ENCODE measurements at regions not wholly inside any gene's neighbourhood (a gene's known extent, or its start where the extent isn't known, plus 50 kb on each side); places are given as distances from the start of the nearest gene placed in this dataset.

GRCh38 chr1:224800486-224801119, 128.9 kb upstream of the DNAH14 start:
- CTCF ChIA-PET: no interaction called here
- DNase-seq: no peak
- H3K4me1 ChIP-seq: no peaks in the 10 kb centered on the region
- H3K9me3 ChIP-seq: no peaks in the 10 kb centered on the region
- no peak overlapping the region for H3K4me3 Mint-ChIP-seq (ENCODE audit: unreplicated experiment)
- no peaks in the 10 kb centered on the region for H3K4me1 Mint-ChIP-seq (ENCODE audit: low read depth, unreplicated experiment)
- H3K27me3 ChIP-seq (replicated peaks; ENCODE audit: control insufficient read depth, insufficient read depth, low read length): no peaks in the 10 kb centered on the region
- no peaks in the 10 kb centered on the region for H3K36me3 ChIP-seq (ENCODE audit: control insufficient read depth, insufficient read depth, low read length)
- POLR2A ChIA-PET: no interaction called here
- TF ChIP-seq, protein P1, sequence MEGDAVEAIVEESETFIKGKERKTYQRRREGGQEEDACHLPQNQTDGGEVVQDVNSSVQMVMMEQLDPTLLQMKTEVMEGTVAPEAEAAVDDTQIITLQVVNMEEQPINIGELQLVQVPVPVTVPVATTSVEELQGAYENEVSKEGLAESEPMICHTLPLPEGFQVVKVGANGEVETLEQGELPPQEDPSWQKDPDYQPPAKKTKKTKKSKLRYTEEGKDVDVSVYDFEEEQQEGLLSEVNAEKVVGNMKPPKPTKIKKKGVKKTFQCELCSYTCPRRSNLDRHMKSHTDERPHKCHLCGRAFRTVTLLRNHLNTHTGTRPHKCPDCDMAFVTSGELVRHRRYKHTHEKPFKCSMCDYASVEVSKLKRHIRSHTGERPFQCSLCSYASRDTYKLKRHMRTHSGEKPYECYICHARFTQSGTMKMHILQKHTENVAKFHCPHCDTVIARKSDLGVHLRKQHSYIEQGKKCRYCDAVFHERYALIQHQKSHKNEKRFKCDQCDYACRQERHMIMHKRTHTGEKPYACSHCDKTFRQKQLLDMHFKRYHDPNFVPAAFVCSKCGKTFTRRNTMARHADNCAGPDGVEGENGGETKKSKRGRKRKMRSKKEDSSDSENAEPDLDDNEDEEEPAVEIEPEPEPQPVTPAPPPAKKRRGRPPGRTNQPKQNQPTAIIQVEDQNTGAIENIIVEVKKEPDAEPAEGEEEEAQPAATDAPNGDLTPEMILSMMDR (IDR thresholded peaks at IDR 0.05; ENCODE audit: insufficient read depth in 1 of 2, low read depth in 1 of 2, low read length in 1 of 2, severe bottlenecking in 1 of 2, unreplicated experiment in 1 of 2): no peak
- intact Hi-C loops (cut with micrococcal nuclease; ENCODE audit: unreplicated experiment): no loop called here
- H3K4me3 ChIP-seq (ENCODE audit: low read depth, low read length): no peak overlapping the region
- H3K36me3 Mint-ChIP-seq (ENCODE audit: insufficient read depth, unreplicated experiment): no peaks in the 10 kb centered on the region
- H3K9me3 Mint-ChIP-seq (ENCODE audit: unreplicated experiment): no peaks in the 10 kb centered on the region
- no TSS peak for BruUV-seq (replicated peaks)
- H3K27me3 Mint-ChIP-seq (ENCODE audit: insufficient read depth, unreplicated experiment): no peaks in the 10 kb centered on the region
- H3K27ac Mint-ChIP-seq (ENCODE audit: unreplicated experiment): no peak overlapping the region

DNA sequence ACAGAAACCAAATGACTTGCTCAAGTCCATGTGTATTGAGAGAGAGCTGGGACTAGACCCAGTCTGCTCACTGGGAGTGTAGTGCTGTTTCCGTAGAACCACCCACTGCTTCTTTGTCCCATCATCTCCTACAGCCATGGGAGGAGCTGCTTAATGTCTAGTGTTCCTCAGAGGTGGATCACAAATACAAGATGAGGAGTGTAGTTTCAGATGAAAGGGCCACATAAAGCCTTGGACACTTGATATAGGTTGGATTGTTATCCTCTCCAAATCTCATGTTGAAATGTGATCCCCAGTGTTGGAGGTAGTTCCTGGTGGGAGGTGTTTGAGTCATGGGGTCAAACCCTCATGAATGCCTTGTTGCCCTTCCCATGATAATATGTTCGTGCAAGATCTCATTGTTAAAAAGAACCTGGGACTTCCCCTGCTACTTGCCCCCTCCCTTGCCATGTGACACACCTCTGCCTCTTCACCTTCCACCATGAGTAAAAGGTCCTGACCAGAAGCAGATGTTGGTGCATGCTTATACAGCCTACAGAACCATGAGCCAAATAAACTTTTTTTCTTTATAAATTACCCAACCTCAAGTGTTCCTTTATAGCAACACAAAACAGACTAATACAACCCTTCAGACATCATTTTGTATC, 127.5 kb upstream of the DNAH14 start:
- DNase-seq: no peak
- Histone ChIP-seq H3K27me3 (replicated peaks; ENCODE audit: control insufficient read depth, insufficient read depth, low read length) (no peaks in the 10 kb centered on the region), H3K4me3 (ENCODE audit: low read depth, low read length) (no peak overlapping the region), H3K9me3 (no peaks in the 10 kb centered on the region), H3K4me1 (no peaks in the 10 kb centered on the region), H3K36me3 (ENCODE audit: control insufficient read depth, insufficient read depth, low read length) (no peaks in the 10 kb centered on the region)
- intact Hi-C loops (cut with micrococcal nuclease; ENCODE audit: unreplicated experiment): no loop called here
- TF ChIP-seq, protein P1 (IDR thresholded peaks at IDR 0.05; ENCODE audit: insufficient read depth in 1 of 2, low read depth in 1 of 2, low read length in 1 of 2, severe bottlenecking in 1 of 2, unreplicated experiment in 1 of 2): no peak
- Mint-ChIP-seq H3K4me1 (ENCODE audit: low read depth, unreplicated experiment) (no peaks in the 10 kb centered on the region), H3K27me3 (ENCODE audit: insufficient read depth, unreplicated experiment) (no peaks in the 10 kb centered on the region), H3K9me3 (ENCODE audit: unreplicated experiment) (no peaks in the 10 kb centered on the region), H3K27ac (ENCODE audit: unreplicated experiment) (no peak overlapping the region), H3K36me3 (ENCODE audit: insufficient read depth, unreplicated experiment) (no peaks in the 10 kb centered on the region), H3K4me3 (ENCODE audit: unreplicated experiment) (no peak overlapping the region)
- ChIA-PET POLR2A (no interaction called here), CTCF (no interaction called here)
- no TSS peak for BruUV-seq (replicated peaks)

- ChIA-PET CTCF (no interaction called here), POLR2A (no interaction called here)
- Mint-ChIP-seq H3K36me3 (ENCODE audit: insufficient read depth, unreplicated experiment) (no peaks in the 10 kb centered on the region), H3K4me1 (ENCODE audit: low read depth, unreplicated experiment) (no peaks in the 10 kb centered on the region), H3K4me3 (ENCODE audit: unreplicated experiment) (no peak overlapping the region), H3K27ac (ENCODE audit: unreplicated experiment) (no peak overlapping the region), H3K27me3 (ENCODE audit: insufficient read depth, unreplicated experiment) (no peaks in the 10 kb centered on the region), H3K9me3 (ENCODE audit: unreplicated experiment) (no peaks in the 10 kb centered on the region)
- H3K27me3 ChIP-seq (replicated peaks; ENCODE audit: control insufficient read depth, insufficient read depth, low read length): no peaks in the 10 kb centered on the region
- H3K9me3 ChIP-seq: no peaks in the 10 kb centered on the region
- TF ChIP-seq, protein P1 (IDR thresholded peaks at IDR 0.05; ENCODE audit: insufficient read depth in 1 of 2, low read depth in 1 of 2, low read length in 1 of 2, severe bottlenecking in 1 of 2, unreplicated experiment in 1 of 2): no peak
- intact Hi-C loops (cut with micrococcal nuclease; ENCODE audit: unreplicated experiment): no loop called here
- no peaks in the 10 kb centered on the region for H3K36me3 ChIP-seq (ENCODE audit: control insufficient read depth, insufficient read depth, low read length)
- H3K4me3 ChIP-seq (ENCODE audit: low read depth, low read length): no peak overlapping the region
- BruUV-seq (replicated peaks): no TSS peak
- no peak for DNase-seq
- no peaks in the 10 kb centered on the region for H3K4me1 ChIP-seq
Observed at GRCh38 chr1:224802617-224803016, 126.9 kb upstream of the DNAH14 start.
